ENCODE measurements at regions not wholly inside any gene's neighbourhood (a gene's known extent, or its start where the extent isn't known, plus 50 kb on each side); places are given as distances from the start of the nearest gene placed in this dataset.

DNA sequence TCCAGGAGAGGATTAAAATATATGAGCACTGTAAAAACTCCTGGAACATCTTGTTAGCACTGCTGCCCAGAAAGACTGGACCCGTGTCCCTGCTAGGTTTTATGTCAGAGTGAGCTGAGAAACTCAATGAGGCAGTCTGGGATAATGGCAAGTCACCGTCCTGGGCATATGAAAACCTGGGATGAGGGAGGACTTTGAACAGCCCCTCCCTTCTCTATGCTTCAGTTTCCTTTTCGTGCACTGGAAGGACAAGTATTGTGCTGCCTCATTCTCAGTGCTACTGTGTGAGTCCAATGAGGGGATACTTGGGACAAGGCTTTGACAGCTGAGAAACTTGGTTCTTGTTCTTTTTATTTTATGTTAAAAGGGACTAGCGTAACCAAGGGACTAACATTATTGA is 143.0 kb upstream of the SHB start:
- no peak for TF ChIP-seq CTCF (IDR thresholded peaks at IDR 0.05; ENCODE audit: control extremely low read depth in 1 of 3, insufficient read depth in 1 of 3, low read depth in 1 of 3, low read length in 3 of 3)
- TF ChIP-seq YY1 (IDR thresholded peaks at IDR 0.05; ENCODE audit: low read depth, low read length): no peak
- TF ChIP-seq EP300 (IDR thresholded peaks at IDR 0.05; ENCODE audit: borderline replicate concordance in 1 of 2, low read depth in 2 of 2, low read length in 2 of 2): no peak
- TF ChIP-seq FOSL1 (IDR thresholded peaks at IDR 0.05; ENCODE audit: insufficient read depth, low read depth, low read length): no peak
- TF ChIP-seq BCL11A (IDR thresholded peaks at IDR 0.05; ENCODE audit: low read depth in 2 of 2, low read length in 2 of 2): no peak

Data from H1 (cell line).